ENCODE measurements at regions not wholly inside any gene's neighbourhood (a gene's known extent, or its start where the extent isn't known, plus 50 kb on each side); places are given as distances from the start of the nearest gene placed in this dataset.
"Not testable (repeated sequence)": the region's sequence is repeated elsewhere in the genome, so short reads cannot be mapped to it uniquely, and the experiment has no call there.

GRCh38 chr12:107503887-107504885 lies 181.4 kb upstream of the PWP1 start:
- DNase-seq = no peak

GRCh38 chr12:107509421-107509820 lies 176.2 kb upstream of the PWP1 start:
- no peak for DNase-seq

- DNase-seq = no peak
Measured at GRCh38 chr12:107510211-107510610, 175.4 kb upstream of the PWP1 start.

- no peak for DNase-seq
Measured at GRCh38 chr12:107511292-107511691, 174.3 kb upstream of the PWP1 start.

- DNase-seq = no peak
Measured at GRCh38 chr12:107512391-107512790, 173.2 kb upstream of the PWP1 start.

- DNase-seq = no peak
Measured at GRCh38 chr12:107513184-107513583, 172.4 kb upstream of the PWP1 start.

GRCh38 chr12:107513636-107514400 lies 171.8 kb upstream of the PWP1 start:
- no peak for DNase-seq

- DNase-seq = no peak
Measured at GRCh38 chr12:107514887-107515445, 170.6 kb upstream of the PWP1 start.

- no peak for DNase-seq
Measured at GRCh38 chr12:107515446-107515958, 170.1 kb upstream of the PWP1 start.

- not testable (repeated sequence) for DNase-seq
Measured at GRCh38 chr12:107517816-107518215, 167.8 kb upstream of the PWP1 start.

- no peak for DNase-seq
Measured at GRCh38 chr12:107518868-107519267, 166.7 kb upstream of the PWP1 start.

- no peak for DNase-seq
Measured at GRCh38 chr12:107519906-107520859, 165.4 kb upstream of the PWP1 start.

- DNase-seq = no peak
Measured at GRCh38 chr12:107521826-107522355, 163.7 kb upstream of the PWP1 start.

GRCh38 chr12:107522692-107523477 lies 162.7 kb upstream of the PWP1 start:
- DNase-seq = no peak

GRCh38 chr12:107523775-107524535 lies 161.6 kb upstream of the PWP1 start:
- no peak for DNase-seq

GRCh38 chr12:107525063-107525718 lies 160.4 kb upstream of the PWP1 start:
- no peak for DNase-seq

- DNase-seq = no peak
Measured at GRCh38 chr12:107525719-107526554, 159.7 kb upstream of the PWP1 start.

GRCh38 chr12:107526555-107527180 lies 158.9 kb upstream of the PWP1 start:
- DNase-seq = no peak
